AG10803 (cell line): ENCODE measurements at regions not wholly inside any gene's neighbourhood (a gene's known extent, or its start where the extent isn't known, plus 50 kb on each side); places are given as distances from the start of the nearest gene placed in this dataset.
"Not testable (repeated sequence)": the region's sequence is repeated elsewhere in the genome, so short reads cannot be mapped to it uniquely, and the experiment has no call there.

ENCODE experiments used
- DNase-seq: peaks from one replicate; pipeline ENCODE4 v3.0.0; 2010; ENCODE audit warnings: low read depth
- H3K4me3 ChIP-seq: 2 replicates; pipeline ENCODE4 v1.5.1; 2011; ENCODE audit warnings: mild to moderate bottlenecking, low read length, control low read depth
- CTCF ChIP-seq: conservative IDR thresholded peaks from 2 replicates; pipeline ENCODE4 v1.5.1; 2011; ENCODE audit warnings: mild to moderate bottlenecking, low read length, control low read depth, inconsistent platforms

- no peak overlapping the region for H3K4me3 ChIP-seq
- no peak for TF ChIP-seq CTCF
- no peak for DNase-seq
These were observed 165.7 kb downstream of the ERMARD start for GRCh38 chr6:169917153-169917552.

GRCh38 chr6:169915769-169916550 lies 164.5 kb downstream of the ERMARD start:
- DNase-seq, result no peak
- TF ChIP-seq CTCF, result no peak
- no peak overlapping the region for H3K4me3 ChIP-seq

- H3K4me3 ChIP-seq, result not testable (repeated sequence)
These were observed 162.3 kb downstream of the ERMARD start for GRCh38 chr6:169913745-169914144.

GRCh38 chr6:169913096-169913638 lies 161.7 kb downstream of the ERMARD start:
- DNase-seq, result no peak
- no peak for TF ChIP-seq CTCF

More at GRCh38 chr6:169913745-169914144, 162.3 kb downstream of the ERMARD start:
- DNase-seq, result not testable (repeated sequence)

GRCh38 chr6:169912266-169913095 lies 161.1 kb downstream of the ERMARD start:
- no peak for TF ChIP-seq CTCF
- DNase-seq, result peak; percentile 1
- no peak overlapping the region for H3K4me3 ChIP-seq

More at GRCh38 chr6:169913096-169913638, 161.7 kb downstream of the ERMARD start:
- H3K4me3 ChIP-seq, result no peak overlapping the region

- no peak overlapping the region for H3K4me3 ChIP-seq
- no peak for DNase-seq
- no peak for TF ChIP-seq CTCF
These were observed 160.1 kb downstream of the ERMARD start for GRCh38 chr6:169911264-169912263.
